ENCODE measurements at regions not wholly inside any gene's neighbourhood (a gene's known extent, or its start where the extent isn't known, plus 50 kb on each side); places are given as distances from the start of the nearest gene placed in this dataset.

GRCh38 chr7:124310934-124311390, 278.1 kb upstream of the TMEM229A start:
- Histone ChIP-seq H3K9me3 (ENCODE audit: insufficient read depth, low read length) (no peaks in the 10 kb centered on the region), H3K4me3 (ENCODE audit: insufficient read depth, low read length, poor library complexity, severe bottlenecking) (no peak overlapping the region), H3K9ac (ENCODE audit: low read length) (no peak overlapping the region), H3K4me2 (ENCODE audit: low read depth, low read length, poor library complexity, severe bottlenecking) (no peak overlapping the region), H3K79me2 (ENCODE audit: insufficient read depth, low read length) (no peaks in the 10 kb centered on the region), H4K20me1 (ENCODE audit: low read depth, low read length) (no peaks in the 10 kb centered on the region), H2AFZ (ENCODE audit: low read depth, low read length, severe bottlenecking) (no peak overlapping the region), H3K27ac (ENCODE audit: low read depth, low read length) (no peak overlapping the region), H3F3A (ENCODE audit: insufficient read depth) (no peaks in the 10 kb centered on the region), H3K9me2 (replicated peaks; ENCODE audit: insufficient read depth, low read length) (no peaks in the 10 kb centered on the region), H3K27me3 (ENCODE audit: low read length) (no peaks in the 10 kb centered on the region), H3K36me3 (ENCODE audit: low read length) (no peaks in the 10 kb centered on the region)
- TF ChIP-seq CTCF (IDR thresholded peaks at IDR 0.05; ENCODE audit: insufficient read depth, low read length, poor library complexity, severe bottlenecking) (no peak), EZH2phosphoT487 (conservative IDR thresholded peaks at IDR 0.05; ENCODE audit: low read length) (no peak)

GRCh38 chr7:124308384-124308783, 275.5 kb upstream of the TMEM229A start:
- no peak overlapping the region for H3K4me2 ChIP-seq (ENCODE audit: low read depth, low read length, poor library complexity, severe bottlenecking)

GRCh38 chr7:124295289-124295688, 262.4 kb upstream of the TMEM229A start:
- H3K27me3 ChIP-seq (ENCODE audit: low read length) = no peaks in the 10 kb centered on the region
- no peak overlapping the region for H3K4me2 ChIP-seq (ENCODE audit: low read depth, low read length, poor library complexity, severe bottlenecking)
- H3F3A ChIP-seq (ENCODE audit: insufficient read depth) = no peaks in the 10 kb centered on the region
- no peak overlapping the region for H3K9ac ChIP-seq (ENCODE audit: low read length)
- no peaks in the 10 kb centered on the region for H4K20me1 ChIP-seq (ENCODE audit: low read depth, low read length)
- TF ChIP-seq CTCF (IDR thresholded peaks at IDR 0.05; ENCODE audit: insufficient read depth, low read length, poor library complexity, severe bottlenecking) = no peak
- no peak for TF ChIP-seq EZH2phosphoT487 (conservative IDR thresholded peaks at IDR 0.05; ENCODE audit: low read length)
- no peak overlapping the region for H2AFZ ChIP-seq (ENCODE audit: low read depth, low read length, severe bottlenecking)
- no peaks in the 10 kb centered on the region; the same call in 1 of the 2 replicates for H3K9me3 ChIP-seq (ENCODE audit: insufficient read depth, low read length)
- H3K4me3 ChIP-seq (ENCODE audit: insufficient read depth, low read length, poor library complexity, severe bottlenecking) = no peak overlapping the region
- no peaks in the 10 kb centered on the region for H3K36me3 ChIP-seq (ENCODE audit: low read length)
- no peak overlapping the region for H3K27ac ChIP-seq (ENCODE audit: low read depth, low read length)
- H3K79me2 ChIP-seq (ENCODE audit: insufficient read depth, low read length) = no peaks in the 10 kb centered on the region
- H3K9me2 ChIP-seq (replicated peaks; ENCODE audit: insufficient read depth, low read length) = no peaks in the 10 kb centered on the region

More at GRCh38 chr7:124308384-124308783, 275.5 kb upstream of the TMEM229A start:
- no peak overlapping the region for H3K4me3 ChIP-seq (ENCODE audit: insufficient read depth, low read length, poor library complexity, severe bottlenecking)
- H3K9me2 ChIP-seq (replicated peaks; ENCODE audit: insufficient read depth, low read length) = no peaks in the 10 kb centered on the region
- H3K36me3 ChIP-seq (ENCODE audit: low read length) = no peaks in the 10 kb centered on the region
- H3K27ac ChIP-seq (ENCODE audit: low read depth, low read length) = no peak overlapping the region
- H3K9me3 ChIP-seq (ENCODE audit: insufficient read depth, low read length) = no peaks in the 10 kb centered on the region
- H2AFZ ChIP-seq (ENCODE audit: low read depth, low read length, severe bottlenecking) = no peak overlapping the region
- TF ChIP-seq CTCF (IDR thresholded peaks at IDR 0.05; ENCODE audit: insufficient read depth, low read length, poor library complexity, severe bottlenecking) (no peak), EZH2phosphoT487 (conservative IDR thresholded peaks at IDR 0.05; ENCODE audit: low read length) (no peak)
- no peaks in the 10 kb centered on the region for H4K20me1 ChIP-seq (ENCODE audit: low read depth, low read length)
- no peaks in the 10 kb centered on the region for H3K27me3 ChIP-seq (ENCODE audit: low read length)
- no peak overlapping the region for H3K9ac ChIP-seq (ENCODE audit: low read length)
- no peaks in the 10 kb centered on the region for H3F3A ChIP-seq (ENCODE audit: insufficient read depth)
- no peaks in the 10 kb centered on the region for H3K79me2 ChIP-seq (ENCODE audit: insufficient read depth, low read length)

Measured in SU-DHL-6 (cell line).